ENCODE measurements at regions not wholly inside any gene's neighbourhood (a gene's known extent, or its start where the extent isn't known, plus 50 kb on each side); places are given as distances from the start of the nearest gene placed in this dataset.

GRCh38 chr3:117696851-117697407 is 987.4 kb downstream of the TUSC7 start:
- no peaks in the 10 kb centered on the region for H3F3A ChIP-seq (ENCODE audit: insufficient read depth, low read length)
- H4K20me1 ChIP-seq (ENCODE audit: insufficient read depth, low read length) = no peaks in the 10 kb centered on the region
- no peak overlapping the region for H2AFZ ChIP-seq (ENCODE audit: low read length)
- no peak for DNase-seq
- peaks cover 18% of the 10 kb centered on the region for H3K4me1 ChIP-seq (ENCODE audit: low read length)
- no peak for TF ChIP-seq CTCF (IDR thresholded peaks at IDR 0.05; ENCODE audit: low read length)
- TF ChIP-seq EZH2phosphoT487 (IDR thresholded peaks at IDR 0.05; ENCODE audit: low read length) = no peak
- no peak for TF ChIP-seq EZH2 (optimal IDR thresholded peaks at IDR 0.05; ENCODE audit: low read depth, low read length)
- no peaks in the 10 kb centered on the region for H3K79me2 ChIP-seq (ENCODE audit: low read length)
- H3K9me2 ChIP-seq (replicated peaks; ENCODE audit: insufficient read depth, low read length) = no peaks in the 10 kb centered on the region
- H3K9me3 ChIP-seq (replicated peaks; ENCODE audit: insufficient read depth, low read length) = no peaks in the 10 kb centered on the region
- no peak overlapping the region for H3K27ac ChIP-seq (ENCODE audit: low read length)
- H3K27me3 ChIP-seq (replicated peaks; ENCODE audit: insufficient read depth, low read length) = no peaks in the 10 kb centered on the region
- H3K4me2 ChIP-seq (ENCODE audit: low read depth, low read length) = no peak overlapping the region
- no peaks in the 10 kb centered on the region for H3K36me3 ChIP-seq (replicated peaks; ENCODE audit: insufficient read depth, low read length)
- no peak overlapping the region for H3K9ac ChIP-seq (ENCODE audit: low read length)
- H3K4me3 ChIP-seq (ENCODE audit: low read length) = no peak overlapping the region

DNA sequence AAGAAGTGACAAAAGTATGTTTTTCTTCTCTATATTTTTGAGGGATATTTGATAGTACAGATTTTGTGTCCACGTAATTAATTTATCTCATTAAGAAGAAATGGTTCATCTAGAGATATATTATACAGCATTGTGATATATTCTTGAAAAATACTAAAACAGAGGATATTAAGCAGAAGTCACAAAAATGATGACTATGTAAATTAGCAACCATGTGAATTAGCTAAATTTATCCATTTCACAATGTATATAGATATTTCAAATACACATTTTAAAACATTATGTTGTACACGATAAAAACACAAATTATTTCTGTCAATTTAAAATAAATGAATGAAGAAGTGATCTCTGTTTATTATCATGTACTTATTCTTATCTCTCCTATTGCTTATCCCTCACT is 989.5 kb downstream of the TUSC7 start:
- Histone ChIP-seq H3K36me3 (replicated peaks; ENCODE audit: insufficient read depth, low read length) (no peaks in the 10 kb centered on the region), H2AFZ (ENCODE audit: low read length) (no peak overlapping the region), H3K79me2 (ENCODE audit: low read length) (no peaks in the 10 kb centered on the region), H3K9me2 (replicated peaks; ENCODE audit: insufficient read depth, low read length) (no peaks in the 10 kb centered on the region), H3K27me3 (replicated peaks; ENCODE audit: insufficient read depth, low read length) (no peaks in the 10 kb centered on the region), H3K4me2 (ENCODE audit: low read depth, low read length) (no peak overlapping the region), H3K4me1 (ENCODE audit: low read length) (peaks cover 18% of the 10 kb centered on the region), H3K27ac (ENCODE audit: low read length) (no peak overlapping the region), H3K4me3 (ENCODE audit: low read length) (no peak overlapping the region), H3K9me3 (replicated peaks; ENCODE audit: insufficient read depth, low read length) (no peaks in the 10 kb centered on the region), H4K20me1 (ENCODE audit: insufficient read depth, low read length) (no peaks in the 10 kb centered on the region), H3F3A (ENCODE audit: insufficient read depth, low read length) (no peaks in the 10 kb centered on the region), H3K9ac (ENCODE audit: low read length) (no peak overlapping the region)
- no peak for DNase-seq
- TF ChIP-seq EZH2 (optimal IDR thresholded peaks at IDR 0.05; ENCODE audit: low read depth, low read length) = no peak
- TF ChIP-seq EZH2phosphoT487 (IDR thresholded peaks at IDR 0.05; ENCODE audit: low read length) = no peak
- no peak for TF ChIP-seq CTCF (IDR thresholded peaks at IDR 0.05; ENCODE audit: low read length)

- Histone ChIP-seq H3K36me3 (replicated peaks; ENCODE audit: insufficient read depth, low read length) (no peaks in the 10 kb centered on the region), H3K9me2 (replicated peaks; ENCODE audit: insufficient read depth, low read length) (no peaks in the 10 kb centered on the region), H4K20me1 (ENCODE audit: insufficient read depth, low read length) (no peaks in the 10 kb centered on the region), H3K4me3 (ENCODE audit: low read length) (peak overlapping the region; percentile 13; the same call in 1 of the 2 replicates), H3K4me2 (ENCODE audit: low read depth, low read length) (peak overlapping the region; percentile 30), H2AFZ (ENCODE audit: low read length) (peak overlapping the region; percentile 41; the same call in 1 of the 2 replicates), H3F3A (ENCODE audit: insufficient read depth, low read length) (no peaks in the 10 kb centered on the region), H3K4me1 (ENCODE audit: low read length) (peaks cover 10% of the 10 kb centered on the region), H3K9ac (ENCODE audit: low read length) (no peak overlapping the region), H3K9me3 (replicated peaks; ENCODE audit: insufficient read depth, low read length) (no peaks in the 10 kb centered on the region), H3K27ac (ENCODE audit: low read length) (no peak overlapping the region), H3K79me2 (ENCODE audit: low read length) (no peaks in the 10 kb centered on the region), H3K27me3 (replicated peaks; ENCODE audit: insufficient read depth, low read length) (no peaks in the 10 kb centered on the region)
- no peak for DNase-seq
- TF ChIP-seq EZH2phosphoT487 (IDR thresholded peaks at IDR 0.05; ENCODE audit: low read length) (no peak), CTCF (IDR thresholded peaks at IDR 0.05; ENCODE audit: low read length) (no peak), EZH2 (optimal IDR thresholded peaks at IDR 0.05; ENCODE audit: low read depth, low read length) (no peak)
These were observed 991.2 kb downstream of the TUSC7 start for GRCh38 chr3:117700573-117701360.

All from MM.1S (cell line).